ENCODE measurements at regions not wholly inside any gene's neighbourhood (a gene's known extent, or its start where the extent isn't known, plus 50 kb on each side); places are given as distances from the start of the nearest gene placed in this dataset.
"Not testable (repeated sequence)": the region's sequence is repeated elsewhere in the genome, so short reads cannot be mapped to it uniquely, and the experiment has no call there.

DNA sequence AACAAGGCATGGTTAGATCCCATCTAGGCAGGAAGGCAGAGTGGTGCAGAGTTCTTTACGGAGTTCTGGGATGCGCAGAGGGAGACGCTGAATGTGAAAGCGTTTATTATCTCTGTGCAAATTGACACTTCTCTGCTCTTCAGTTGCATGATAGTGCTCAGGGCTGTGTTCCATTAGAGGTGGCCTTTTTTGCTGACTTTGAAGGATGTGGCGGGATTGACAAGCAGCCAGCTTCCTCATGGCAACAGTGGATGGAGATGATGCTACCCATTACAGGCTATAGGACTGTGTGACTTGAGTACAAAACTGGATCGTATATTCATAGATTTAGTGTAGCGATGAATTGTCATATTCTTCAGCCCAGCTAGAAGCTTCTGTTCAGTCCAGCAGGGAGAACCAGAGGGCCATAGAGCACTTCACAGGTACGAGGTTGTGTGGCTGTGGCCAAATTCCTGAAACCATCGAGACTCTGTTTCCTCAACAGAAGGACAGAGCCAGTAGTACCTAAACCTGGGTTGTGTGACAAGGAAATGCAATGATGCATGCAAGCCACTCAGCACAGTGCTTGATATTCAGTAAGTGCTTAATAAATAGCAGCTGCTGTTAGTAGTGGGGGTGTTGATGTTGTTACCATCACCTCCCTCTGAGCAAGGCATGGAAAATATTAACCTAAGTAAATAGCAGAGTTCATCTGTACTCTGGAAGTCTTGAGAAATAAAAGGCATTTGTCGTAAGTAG lies 430.0 kb upstream of the KAZN start:
- no peaks in the 10 kb centered on the region for H3K27me3 ChIP-seq (ENCODE audit: control insufficient read depth, insufficient read depth, low read length)
- TF ChIP-seq, protein P1, sequence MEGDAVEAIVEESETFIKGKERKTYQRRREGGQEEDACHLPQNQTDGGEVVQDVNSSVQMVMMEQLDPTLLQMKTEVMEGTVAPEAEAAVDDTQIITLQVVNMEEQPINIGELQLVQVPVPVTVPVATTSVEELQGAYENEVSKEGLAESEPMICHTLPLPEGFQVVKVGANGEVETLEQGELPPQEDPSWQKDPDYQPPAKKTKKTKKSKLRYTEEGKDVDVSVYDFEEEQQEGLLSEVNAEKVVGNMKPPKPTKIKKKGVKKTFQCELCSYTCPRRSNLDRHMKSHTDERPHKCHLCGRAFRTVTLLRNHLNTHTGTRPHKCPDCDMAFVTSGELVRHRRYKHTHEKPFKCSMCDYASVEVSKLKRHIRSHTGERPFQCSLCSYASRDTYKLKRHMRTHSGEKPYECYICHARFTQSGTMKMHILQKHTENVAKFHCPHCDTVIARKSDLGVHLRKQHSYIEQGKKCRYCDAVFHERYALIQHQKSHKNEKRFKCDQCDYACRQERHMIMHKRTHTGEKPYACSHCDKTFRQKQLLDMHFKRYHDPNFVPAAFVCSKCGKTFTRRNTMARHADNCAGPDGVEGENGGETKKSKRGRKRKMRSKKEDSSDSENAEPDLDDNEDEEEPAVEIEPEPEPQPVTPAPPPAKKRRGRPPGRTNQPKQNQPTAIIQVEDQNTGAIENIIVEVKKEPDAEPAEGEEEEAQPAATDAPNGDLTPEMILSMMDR (IDR thresholded peaks at IDR 0.05; ENCODE audit: borderline replicate concordance, extremely low read depth, insufficient read depth), result no peak

DNA sequence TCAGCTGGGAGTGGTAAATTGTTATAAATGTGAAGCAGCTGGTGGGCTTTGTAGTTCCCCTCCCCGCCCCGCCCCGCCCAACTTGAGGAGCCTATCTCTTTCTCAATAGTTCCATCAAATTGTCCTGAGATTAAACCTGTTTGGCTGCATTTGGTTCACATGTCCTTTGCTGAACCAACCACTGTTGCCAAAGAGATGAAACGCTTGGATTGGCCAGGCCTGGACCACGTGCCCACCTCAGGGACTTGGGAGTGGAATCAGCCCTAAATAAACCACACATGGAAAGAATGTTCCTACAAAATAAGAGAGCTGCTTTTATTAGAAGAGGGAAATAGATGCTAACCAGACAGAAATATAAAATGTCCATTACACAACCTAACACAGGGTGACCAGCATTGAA lies 424.9 kb upstream of the KAZN start:
- H3K4me3 ChIP-seq (ENCODE audit: low read length in 3 of 3), result no peak overlapping the region
- TF ChIP-seq, protein P1 (IDR thresholded peaks at IDR 0.05; ENCODE audit: borderline replicate concordance, extremely low read depth, insufficient read depth), result no peak
- H3K4me1 ChIP-seq (ENCODE audit: control insufficient read depth in 2 of 3, insufficient read depth in 2 of 3, low read depth in 1 of 3, low read length in 3 of 3), result no peaks in the 10 kb centered on the region
- FAIRE-seq (no peak), DNase-seq (no peak)
- no peak overlapping the region for H3K27ac ChIP-seq (ENCODE audit: low read depth in 2 of 2, low read length in 2 of 2)
- no peaks in the 10 kb centered on the region for H3K36me3 ChIP-seq (ENCODE audit: control insufficient read depth in 2 of 3, insufficient read depth in 3 of 3, low read length in 3 of 3)
- no peaks in the 10 kb centered on the region for H3K27me3 ChIP-seq (ENCODE audit: control insufficient read depth, insufficient read depth, low read length)
- intact Hi-C loops (cut with DNase I), result no loop called here
- H3K9me3 ChIP-seq (ENCODE audit: control insufficient read depth in 2 of 3, insufficient read depth in 1 of 3, low read length in 3 of 3), result peaks cover 0 to 2% (median 0%) of the 10 kb centered on the region in 3 donors
- H3K9ac ChIP-seq (ENCODE audit: low read length in 3 of 3), result no peak overlapping the region

More for the DNA sequence above, 430.0 kb upstream of the KAZN start:
- Histone ChIP-seq H3K36me3 (ENCODE audit: control insufficient read depth in 2 of 3, insufficient read depth in 3 of 3, low read length in 3 of 3) (no peaks in the 10 kb centered on the region), H3K4me3 (ENCODE audit: low read length in 3 of 3) (no peak overlapping the region), H3K4me1 (ENCODE audit: control insufficient read depth in 2 of 3, insufficient read depth in 2 of 3, low read depth in 1 of 3, low read length in 3 of 3) (no peaks in the 10 kb centered on the region), H3K27ac (ENCODE audit: low read depth in 2 of 2, low read length in 2 of 2) (no peak overlapping the region), H3K9ac (ENCODE audit: low read length in 3 of 3) (no peak overlapping the region), H3K9me3 (ENCODE audit: control insufficient read depth in 2 of 3, insufficient read depth in 1 of 3, low read length in 3 of 3) (no peaks in the 10 kb centered on the region)
- DNase-seq (peak in 1 of 5 donors; percentile 14), FAIRE-seq (no peak)
- intact Hi-C loops (cut with DNase I), result no loop called here

DNA sequence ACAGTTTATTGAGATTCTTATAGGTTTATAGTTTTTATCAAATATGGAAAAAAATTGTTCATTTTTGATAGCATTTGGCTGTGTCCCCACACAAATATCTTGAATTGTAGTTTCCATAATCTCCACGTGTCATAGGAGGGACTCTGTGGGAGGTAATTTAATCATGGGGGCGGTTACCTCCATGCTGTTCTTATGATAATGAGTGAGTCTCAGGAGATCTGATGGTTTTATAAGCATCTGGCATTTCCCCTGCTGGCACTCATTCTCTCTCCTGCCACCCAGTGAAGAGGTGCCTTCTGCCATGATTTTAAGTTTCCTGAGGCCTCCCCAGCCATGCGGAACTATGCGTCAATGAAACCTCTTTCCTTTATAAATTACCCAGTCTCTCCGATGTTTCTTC lies 420.6 kb upstream of the KAZN start:
- H3K9me3 ChIP-seq (ENCODE audit: control insufficient read depth in 2 of 3, insufficient read depth in 1 of 3, low read length in 3 of 3); H3K4me3 ChIP-seq (ENCODE audit: low read length in 3 of 3); H3K27me3 ChIP-seq (ENCODE audit: control insufficient read depth, insufficient read depth, low read length); intact Hi-C loops (cut with DNase I); DNase-seq; H3K9ac ChIP-seq (ENCODE audit: low read length in 3 of 3); H3K4me1 ChIP-seq (ENCODE audit: control insufficient read depth in 2 of 3, insufficient read depth in 2 of 3, low read depth in 1 of 3, low read length in 3 of 3); FAIRE-seq; H3K27ac ChIP-seq (ENCODE audit: low read depth in 2 of 2, low read length in 2 of 2); H3K36me3 ChIP-seq (ENCODE audit: control insufficient read depth in 2 of 3, insufficient read depth in 3 of 3, low read length in 3 of 3): not testable (repeated sequence)

DNA sequence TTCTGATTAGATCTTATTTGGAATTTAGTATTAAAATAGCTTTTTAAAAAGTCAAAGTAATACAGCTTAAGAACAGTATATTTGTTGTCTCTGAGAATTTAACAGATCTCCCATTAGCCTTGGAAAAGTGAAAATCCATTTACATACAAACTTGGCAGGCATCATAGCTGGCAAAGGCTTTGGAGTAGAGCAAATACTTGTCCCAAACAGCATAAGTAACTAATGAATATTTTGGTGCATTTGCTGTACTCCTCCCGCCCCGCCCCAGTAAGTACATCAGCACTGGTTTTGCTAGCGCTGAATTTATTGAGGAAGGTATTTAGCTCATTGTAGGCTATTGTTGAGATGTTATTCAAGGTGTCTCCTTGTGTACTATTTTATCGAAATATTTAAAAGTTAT lies 417.7 kb upstream of the KAZN start:
- TF ChIP-seq, protein P1 (IDR thresholded peaks at IDR 0.05; ENCODE audit: borderline replicate concordance, extremely low read depth, insufficient read depth), result no peak
- no peaks in the 10 kb centered on the region for H3K27me3 ChIP-seq (ENCODE audit: control insufficient read depth, insufficient read depth, low read length)
- H3K9me3 ChIP-seq (ENCODE audit: control insufficient read depth in 2 of 3, insufficient read depth in 1 of 3, low read length in 3 of 3), result no peaks in the 10 kb centered on the region
- no peak overlapping the region for H3K9ac ChIP-seq (ENCODE audit: low read length in 3 of 3)
- no peak overlapping the region for H3K27ac ChIP-seq (ENCODE audit: low read depth in 2 of 2, low read length in 2 of 2)
- H3K36me3 ChIP-seq (ENCODE audit: control insufficient read depth in 2 of 3, insufficient read depth in 3 of 3, low read length in 3 of 3), result no peaks in the 10 kb centered on the region
- intact Hi-C loops (cut with DNase I), result no loop called here
- FAIRE-seq (no peak), DNase-seq (no peak)
- H3K4me1 ChIP-seq (ENCODE audit: control insufficient read depth in 2 of 3, insufficient read depth in 2 of 3, low read depth in 1 of 3, low read length in 3 of 3), result no peaks in the 10 kb centered on the region
- no peak overlapping the region for H3K4me3 ChIP-seq (ENCODE audit: low read length in 3 of 3)
